HCT116 (cell line): ENCODE measurements at regions not wholly inside any gene's neighbourhood (a gene's known extent, or its start where the extent isn't known, plus 50 kb on each side); places are given as distances from the start of the nearest gene placed in this dataset.

ENCODE experiments used
- ATF3 ChIP-seq: IDR thresholded peaks from 2 replicates; pipeline ENCODE4 v1.6.1; 2012
- CTCF ChIP-seq, 3 experiments: fragments of 200-600 bp in 1 of 3; sonication (generic) in 1 of 3; IDR thresholded peaks in 2 of 3; conservative IDR thresholded peaks in 1 of 3; 2 replicates each; pipeline ENCODE4 v1.5.1; 2012 to 2017; ENCODE audit warnings: low read depth in 2 of 3, low read length in 2 of 3, antibody characterized with exemption in 1 of 3, borderline replicate concordance in 1 of 3, control low read depth in 1 of 3, mild to moderate bottlenecking in 1 of 3, mixed read lengths in 1 of 3, mixed run types in 1 of 3, moderate library complexity in 1 of 3; ENCODE audit not compliant: insufficient read depth in 1 of 3
- EGR1 ChIP-seq: IDR thresholded peaks from 2 replicates; pipeline ENCODE4 v1.6.1; 2012; ENCODE audit warnings: low read depth
- JUND ChIP-seq: IDR thresholded peaks from 2 replicates; pipeline ENCODE4 v1.6.1; 2012
- SIN3A ChIP-seq: IDR thresholded peaks from 2 replicates; pipeline ENCODE4 v1.6.1; 2012; ENCODE audit warnings: low read depth
- TCF7L2 ChIP-seq: IDR thresholded peaks from 2 replicates; pipeline ENCODE4 v1.7.0; 2011; ENCODE audit warnings: borderline replicate concordance, inconsistent platforms; ENCODE audit not compliant: insufficient read depth, insufficient read length; ENCODE audit errors: extremely low read depth
- ZBTB33 ChIP-seq: IDR thresholded peaks from 2 replicates; pipeline ENCODE4 v1.6.1; 2011; ENCODE audit warnings: mild to moderate bottlenecking, low read length, moderate library complexity; ENCODE audit not compliant: insufficient replicate concordance; ENCODE audit errors: extremely low read depth
- ZNF274 ChIP-seq: fragments of 200-500 bp; sonication (Bioruptor generic); IDR thresholded peaks from 2 replicates; pipeline ENCODE4 v1.6.1; 2014; ENCODE audit warnings: mild to moderate bottlenecking, low read depth, low read length, inconsistent platforms

- TF ChIP-seq JUND (no peak), CTCF (IDR thresholded peaks at IDR 0.05 in 2 of 3, conservative IDR thresholded peaks at IDR 0.05 in 1 of 3; ENCODE audit: borderline replicate concordance in 1 of 3, insufficient read depth in 1 of 3, low read depth in 2 of 3, low read length in 2 of 3) (no peak), TCF7L2 (no peak), ATF3 (no peak), SIN3A (no peak), ZBTB33 (no peak), ZNF274 (no peak), EGR1 (no peak)
Measured at GRCh38 chr3:118075873-118076272, 958.8 kb downstream of the IGSF11 start.
